H1 (cell line): ENCODE measurements at regions not wholly inside any gene's neighbourhood (a gene's known extent, or its start where the extent isn't known, plus 50 kb on each side); places are given as distances from the start of the nearest gene placed in this dataset.

Experiments
- CTCF ChIA-PET: fragments of 300-600 bp; sonication (Branson Sonifier 250); formaldehyde crosslinking; loops from one replicate; lab custom pipeline; 2021; ENCODE audit not compliant: partially characterized antibody; lab: Charles Lee
- POLR2A ChIA-PET: fragments of 300-600 bp; sonication (Branson Sonifier 250); formaldehyde crosslinking; loops from one replicate; lab custom pipeline; 2021; ENCODE audit warnings: inconsistent platforms; ENCODE audit not compliant: partially characterized antibody; lab: Charles Lee
- DNase-seq, 2 experiments: peaks; one replicate each; pipeline versions ENCODE4 v3.0.0 to v3.0.0-alpha.2; 2010 to 2022; ENCODE audit warnings: low spot score in 2 of 2, low read depth in 1 of 2, mixed read lengths in 1 of 2
- FAIRE-seq: peaks from 2 replicates; lab custom pipeline; 2011; peaks lifted over from hg19 to GRCh38; lab: Jason Lieb, UNC
- H2AFZ ChIP-seq: 2 replicates; pipeline ENCODE4 v1.8.1; 2012; ENCODE audit warnings: low read length, inconsistent platforms
- H2AK5ac ChIP-seq: 2 replicates; pipeline ENCODE4 v1.6.1; 2013; ENCODE audit warnings: low read depth, low read length
- H2BK120ac ChIP-seq: replicated peaks from 2 replicates; pipeline ENCODE3; 2013; ENCODE audit warnings: low read depth, low read length, inconsistent platforms
- H2BK12ac ChIP-seq: 2 replicates; pipeline ENCODE4 v1.6.1; 2013; ENCODE audit warnings: low read depth, low read length
- H2BK15ac ChIP-seq: 2 replicates; pipeline ENCODE4 v1.6.1; 2013; ENCODE audit warnings: low read length
- H2BK20ac ChIP-seq: 2 replicates; pipeline ENCODE4 v1.6.1; 2013; ENCODE audit warnings: low read length
- H2BK5ac ChIP-seq: 2 replicates; pipeline ENCODE4 v1.6.1; 2013; ENCODE audit warnings: low read depth, low read length
- H3K14ac ChIP-seq: 2 replicates; pipeline ENCODE4 v1.6.1; 2013; ENCODE audit warnings: inconsistent platforms; ENCODE audit not compliant: insufficient read length
- H3K18ac ChIP-seq: 2 replicates; pipeline ENCODE4 v1.6.1; 2013; ENCODE audit warnings: low read length; ENCODE audit errors: extremely low read depth
- H3K23ac ChIP-seq: 2 replicates; pipeline ENCODE4 v1.6.1; 2013; ENCODE audit warnings: inconsistent platforms; ENCODE audit not compliant: insufficient read length
- H3K23me2 ChIP-seq: 2 replicates; pipeline ENCODE4 v1.6.1; 2013; ENCODE audit warnings: low read depth, low read length
- H3K27ac ChIP-seq: 2 replicates; pipeline ENCODE4 v1.6.1; 2011; ENCODE audit warnings: low read depth, low read length, inconsistent platforms
- H3K27me3 ChIP-seq, 4 experiments: replicated peaks in 1 of 4; 1 replicate in 1 of 4; 2 replicates in 3 of 4; pipeline versions ENCODE4 v1.6.1 to v1.8.1; 2011 to 2013; ENCODE audit warnings: low read length in 3 of 4, mild to moderate bottlenecking in 3 of 4, inconsistent platforms in 2 of 4, mixed read lengths in 2 of 4, moderate library complexity in 1 of 4; ENCODE audit not compliant: control insufficient read depth in 3 of 4, insufficient read depth in 3 of 4; ENCODE audit errors: extremely low read depth in 1 of 4
- H3K36me3 ChIP-seq, 4 experiments: 2 replicates each; pipeline versions ENCODE4 v1.6.1 to v1.8.1; 2011 to 2013; ENCODE audit warnings: mild to moderate bottlenecking in 4 of 4, low read length in 3 of 4, moderate library complexity in 2 of 4, control low read depth in 1 of 4, inconsistent platforms in 1 of 4; ENCODE audit not compliant: insufficient read depth in 4 of 4, control insufficient read depth in 2 of 4
- H3K4ac ChIP-seq: replicated peaks from 2 replicates; pipeline ENCODE3; 2013; ENCODE audit warnings: low read length, low read depth, mixed read lengths, inconsistent platforms; ENCODE audit not compliant: insufficient read length
- H3K4me1 ChIP-seq, 4 experiments: replicated peaks in 1 of 4; 1 replicate in 1 of 4; 2 replicates in 3 of 4; pipeline versions ENCODE4 v1.6.1 to v1.8.1; 2011 to 2013; ENCODE audit warnings: low read length in 3 of 4, inconsistent platforms in 2 of 4, mixed read lengths in 1 of 4; ENCODE audit not compliant: insufficient read depth in 4 of 4, control insufficient read depth in 3 of 4
- H3K4me2 ChIP-seq, 2 experiments: 2 replicates each; pipeline versions ENCODE4 v1.6.1 to v1.8.1; 2011 to 2013; ENCODE audit warnings: low read depth in 2 of 2, low read length in 2 of 2, control low read depth in 1 of 2, inconsistent platforms in 1 of 2, mild to moderate bottlenecking in 1 of 2; ENCODE audit not compliant: insufficient read depth in 1 of 2
- H3K4me3 ChIP-seq, 4 experiments: fragments of 200-600, 300-600 bp in 1 of 4; sonication (generic), shearing (Covaris generic), sonication (Bioruptor Twin) in 1 of 4; 2 replicates each; pipeline versions ENCODE4 v1.5.1 to v1.8.1; 2011 to 2016; ENCODE audit warnings: low read length in 4 of 4, low read depth in 3 of 4, control low read depth in 2 of 4, inconsistent platforms in 2 of 4, mild to moderate bottlenecking in 2 of 4, mixed read lengths in 1 of 4, moderate library complexity in 1 of 4; ENCODE audit not compliant: insufficient read depth in 2 of 4; ENCODE audit errors: extremely low read depth in 1 of 4
- H3K56ac ChIP-seq: replicated peaks from 2 replicates; pipeline ENCODE3; 2013; ENCODE audit warnings: low read depth, mild to moderate bottlenecking, mixed read lengths, low read length, inconsistent platforms; ENCODE audit not compliant: insufficient read length
- H3K79me1 ChIP-seq: 2 replicates; pipeline ENCODE4 v1.6.1; 2013; ENCODE audit warnings: low read depth, low read length, control low read depth
- H3K79me2 ChIP-seq, 2 experiments: 2 replicates each; pipeline versions ENCODE4 v1.6.1 to v1.8.1; 2012 to 2013; ENCODE audit warnings: low read length in 2 of 2, mild to moderate bottlenecking in 2 of 2, inconsistent platforms in 1 of 2; ENCODE audit not compliant: insufficient read depth in 2 of 2, control insufficient read depth in 1 of 2
- H3K9ac ChIP-seq, 4 experiments: replicated peaks in 1 of 4; 1 replicate in 1 of 4; 2 replicates in 3 of 4; pipeline versions ENCODE4 v1.6.1 to v1.8.1; 2011 to 2013; ENCODE audit warnings: low read depth in 3 of 4, low read length in 3 of 4, control low read depth in 2 of 4, mild to moderate bottlenecking in 2 of 4, moderate library complexity in 2 of 4, inconsistent platforms in 1 of 4; ENCODE audit errors: extremely low read depth in 1 of 4
- H3K9me3 ChIP-seq, 2 experiments: 2 replicates each; pipeline versions ENCODE4 v1.6.1 to v1.8.1; 2012 to 2013; ENCODE audit warnings: mild to moderate bottlenecking in 2 of 2, moderate library complexity in 2 of 2, control low read depth in 1 of 2, inconsistent platforms in 1 of 2, low read depth in 1 of 2, low read length in 1 of 2, mixed read lengths in 1 of 2; ENCODE audit not compliant: insufficient read depth in 2 of 2
- H4K20me1 ChIP-seq, 2 experiments: replicated peaks in 1 of 2; 2 replicates each; pipeline versions ENCODE3 to v1.8.1; 2011 to 2013; ENCODE audit warnings: inconsistent platforms in 2 of 2, low read length in 2 of 2, mild to moderate bottlenecking in 1 of 2; ENCODE audit not compliant: insufficient read depth in 2 of 2, control insufficient read depth in 1 of 2
- H4K5ac ChIP-seq: 2 replicates; pipeline ENCODE4 v1.6.1; 2013; ENCODE audit warnings: low read length, low read depth, mixed read lengths, inconsistent platforms; ENCODE audit not compliant: insufficient read length
- H4K8ac ChIP-seq: 2 replicates; pipeline ENCODE4 v1.8.0; 2013; ENCODE audit warnings: mild to moderate bottlenecking, moderate library complexity, low read length, inconsistent platforms; ENCODE audit not compliant: insufficient read depth; ENCODE audit errors: extremely low read depth
- H4K91ac ChIP-seq: replicated peaks from 2 replicates; pipeline ENCODE3; 2013; ENCODE audit warnings: low read length, mixed read lengths, inconsistent platforms; ENCODE audit not compliant: insufficient read length
- CEBPB ChIP-seq: IDR thresholded peaks from 2 replicates; pipeline ENCODE4 v1.6.1; 2012; ENCODE audit warnings: low read depth, low read length
- CREB1 ChIP-seq: IDR thresholded peaks from 2 replicates; pipeline ENCODE4 v1.6.1; 2012; ENCODE audit warnings: inconsistent platforms
- GABPA ChIP-seq: IDR thresholded peaks from 2 replicates; pipeline ENCODE4 v1.6.1; 2011; ENCODE audit warnings: mild to moderate bottlenecking, low read length, moderate library complexity, borderline replicate concordance; ENCODE audit not compliant: insufficient read depth
- HDAC6 ChIP-seq: IDR thresholded peaks from one replicate; pipeline ENCODE4 v1.7.1; 2012; ENCODE audit warnings: low read depth, mild to moderate bottlenecking, inconsistent platforms, low read length, moderate library complexity
- SIRT6 ChIP-seq: IDR thresholded peaks from one replicate; pipeline ENCODE4 v1.7.1; 2012; ENCODE audit warnings: low read length, inconsistent platforms
- SP2 ChIP-seq: IDR thresholded peaks from 2 replicates; pipeline ENCODE4 v1.6.1; 2012; ENCODE audit warnings: mild to moderate bottlenecking, low read length, inconsistent platforms
- TBP ChIP-seq: IDR thresholded peaks from 2 replicates; pipeline ENCODE4 v1.6.1; 2011; ENCODE audit warnings: low read depth, low read length, improper control_type of control experiment
- TCF12 ChIP-seq: IDR thresholded peaks from 2 replicates; pipeline ENCODE4 v1.6.1; 2011; ENCODE audit warnings: low read depth, mild to moderate bottlenecking, low read length
- WGBS, 2 experiments: shearing (Covaris generic) in 1 of 2; methylation state at CpG; one replicate each; pipeline versions ENCODE4 v1.1.6 to v1.1.7; 2013 to 2015; ENCODE audit warnings: low lambda C conversion rate in 2 of 2, mixed read lengths in 2 of 2, inconsistent platforms in 1 of 2, low coverage in 1 of 2, missing lambda C conversion rate in 1 of 2; ENCODE audit not compliant: insufficient replicate concordance in 2 of 2, insufficient coverage in 1 of 2, insufficient read length in 1 of 2; ENCODE audit errors: extremely low coverage in 1 of 2, missing lambda C conversion rate in 1 of 2; 5-methylcytosine and 5-hydroxymethylcytosine counted together
- TF ChIP-seq, protein P1 (sequence below): IDR thresholded peaks from 2 replicates; pipeline ENCODE4 v1.6.1; 2012; ENCODE audit warnings: low read length, inconsistent platforms

GRCh38 chr16:86773354-86773715, 195.0 kb downstream of the FOXL1 start:
- H3K27ac ChIP-seq: no peak overlapping the region
- no peak for TF ChIP-seq HDAC6
- TF ChIP-seq SIRT6: no peak
- no peak for TF ChIP-seq CEBPB
- TF ChIP-seq, protein P1, sequence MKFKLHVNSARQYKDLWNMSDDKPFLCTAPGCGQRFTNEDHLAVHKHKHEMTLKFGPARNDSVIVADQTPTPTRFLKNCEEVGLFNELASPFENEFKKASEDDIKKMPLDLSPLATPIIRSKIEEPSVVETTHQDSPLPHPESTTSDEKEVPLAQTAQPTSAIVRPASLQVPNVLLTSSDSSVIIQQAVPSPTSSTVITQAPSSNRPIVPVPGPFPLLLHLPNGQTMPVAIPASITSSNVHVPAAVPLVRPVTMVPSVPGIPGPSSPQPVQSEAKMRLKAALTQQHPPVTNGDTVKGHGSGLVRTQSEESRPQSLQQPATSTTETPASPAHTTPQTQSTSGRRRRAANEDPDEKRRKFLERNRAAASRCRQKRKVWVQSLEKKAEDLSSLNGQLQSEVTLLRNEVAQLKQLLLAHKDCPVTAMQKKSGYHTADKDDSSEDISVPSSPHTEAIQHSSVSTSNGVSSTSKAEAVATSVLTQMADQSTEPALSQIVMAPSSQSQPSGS: no peak
- TF ChIP-seq GABPA: no peak
- TF ChIP-seq CREB1: no peak
- no peak for TF ChIP-seq SP2
- TF ChIP-seq TCF12: no peak
- TF ChIP-seq TBP: no peak

More at GRCh38 chr16:86773354-86773715, 195.0 kb downstream of the FOXL1 start:
- Histone ChIP-seq H3K9me3 (no peaks in the 10 kb centered on the region), H2BK120ac (no peak overlapping the region), H4K91ac (no peak overlapping the region), H3K4me3 (no peak overlapping the region), H3K56ac (no peak overlapping the region), H3K14ac (no peak overlapping the region), H2BK20ac (no peak overlapping the region), H3K36me3 (no peaks in the 10 kb centered on the region), H2AFZ (no peak overlapping the region), H3K23me2 (no peaks in the 10 kb centered on the region), H3K4me1 (no peaks in the 10 kb centered on the region; a peak in 2 of 7 replicates), H3K79me1 (no peaks in the 10 kb centered on the region), H2BK15ac (peak overlapping the region; percentile 54; the same call in 1 of the 2 replicates), H3K18ac (no peak overlapping the region), H4K5ac (no peak overlapping the region), H3K23ac (no peak overlapping the region), H2BK5ac (no peak overlapping the region), H2AK5ac (no peak overlapping the region), H3K27me3 (no peaks in the 10 kb centered on the region; a peak in 1 of 7 replicates), H4K20me1 (no peaks in the 10 kb centered on the region), H4K8ac (no peak overlapping the region), H3K79me2 (no peaks in the 10 kb centered on the region), H3K4me2 (no peak overlapping the region), H2BK12ac (0 out of 2 replicates have a peak overlapping the region, but pooled peaks have one; percentile 4), H3K9ac (no peak overlapping the region), H3K4ac (no peak overlapping the region)
- no peak for DNase-seq
- CTCF ChIA-PET: interaction anchor here (0.9 to 2.8 kb wide), 6 partner anchors 9 to 362 kb away, joined by 3 to 16 read pairs (median 3); no protein-coding TSS in a partner anchor
- POLR2A ChIA-PET: no interaction called here
- FAIRE-seq: no peak
- WGBS, 2 experiments: 89% methylated on average over 4 of the region's 4 CpGs; no CpG with 5 or more reads in 1 of the 2 experiments
